Dermis blood vessel endothelial cell (primary cell): ENCODE measurements at regions not wholly inside any gene's neighbourhood (a gene's known extent, or its start where the extent isn't known, plus 50 kb on each side); places are given as distances from the start of the nearest gene placed in this dataset.
"Not testable (repeated sequence)": the region's sequence is repeated elsewhere in the genome, so short reads cannot be mapped to it uniquely, and the experiment has no call there.

ENCODE experiments used
- DNase-seq: peaks from one replicate; pipeline ENCODE4 v3.0.0; 2010

- no peak for DNase-seq
Measured at GRCh38 chr2:67130531-67131256, 266.4 kb upstream of the ETAA1 start.

- DNase-seq: no peak
Measured at GRCh38 chr2:67131257-67131609, 265.9 kb upstream of the ETAA1 start.

DNA sequence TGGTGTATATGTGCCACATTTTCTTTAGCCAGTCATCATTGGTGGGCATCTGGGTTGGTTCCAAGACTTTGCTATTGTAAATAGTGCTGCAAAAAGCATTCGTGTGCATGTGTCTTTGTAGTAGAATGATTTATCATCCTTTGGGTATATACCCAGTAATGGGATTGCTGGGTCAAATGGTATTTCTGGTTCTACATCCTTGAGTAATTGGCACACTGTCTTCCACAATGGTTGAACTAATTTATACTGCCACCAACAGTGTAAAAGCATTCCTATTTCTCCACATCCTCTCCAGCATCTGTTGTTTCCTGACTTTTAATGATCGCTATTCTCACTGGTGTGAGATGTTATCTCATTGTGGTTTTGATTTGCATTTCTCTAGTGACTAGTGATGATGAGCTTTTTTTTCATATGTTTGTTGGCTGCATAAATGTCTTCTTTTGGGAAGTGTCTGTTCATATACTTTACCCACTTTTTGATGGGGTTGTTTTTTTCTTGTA, 264.6 kb upstream of the ETAA1 start:
- DNase-seq: not testable (repeated sequence)

DNA sequence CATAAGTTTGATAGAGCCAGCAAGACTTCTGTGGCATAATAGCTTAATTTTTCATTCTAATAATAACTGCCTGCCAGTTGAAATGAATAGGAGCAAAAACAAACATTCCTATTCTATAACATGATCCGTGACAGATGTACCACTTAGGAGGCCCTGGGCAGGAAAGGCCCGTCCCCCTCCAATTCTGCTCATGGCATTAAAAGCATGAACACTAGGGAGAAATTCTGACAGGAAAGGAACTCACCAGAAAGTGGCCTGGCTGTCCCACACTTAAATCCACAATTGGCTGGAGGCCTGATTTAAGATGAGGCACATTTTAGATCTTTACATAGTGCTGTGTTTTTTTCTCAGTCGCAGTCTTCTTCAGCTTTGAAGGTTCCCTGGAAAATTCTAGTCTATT, 261.9 kb upstream of the ETAA1 start:
- DNase-seq: no peak

DNA sequence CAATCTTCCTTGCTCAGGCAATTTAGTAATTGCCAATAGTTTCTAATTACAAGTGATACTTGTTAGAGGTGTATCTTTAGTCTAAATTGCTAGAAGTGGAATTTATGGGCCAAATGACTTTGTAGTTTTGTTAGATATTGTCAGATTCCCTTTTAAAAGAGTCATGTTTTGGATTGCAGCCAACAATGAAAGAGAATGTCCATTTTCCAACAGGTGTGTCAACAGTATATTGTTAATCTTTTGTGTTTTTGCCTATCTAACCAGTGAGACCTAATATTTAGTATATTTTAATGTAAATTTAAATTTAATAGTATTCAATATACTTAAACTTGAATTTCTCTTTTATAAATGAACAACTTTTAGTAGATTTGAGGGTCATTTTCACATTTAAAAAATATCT, 259.4 kb upstream of the ETAA1 start:
- DNase-seq: no peak

DNA sequence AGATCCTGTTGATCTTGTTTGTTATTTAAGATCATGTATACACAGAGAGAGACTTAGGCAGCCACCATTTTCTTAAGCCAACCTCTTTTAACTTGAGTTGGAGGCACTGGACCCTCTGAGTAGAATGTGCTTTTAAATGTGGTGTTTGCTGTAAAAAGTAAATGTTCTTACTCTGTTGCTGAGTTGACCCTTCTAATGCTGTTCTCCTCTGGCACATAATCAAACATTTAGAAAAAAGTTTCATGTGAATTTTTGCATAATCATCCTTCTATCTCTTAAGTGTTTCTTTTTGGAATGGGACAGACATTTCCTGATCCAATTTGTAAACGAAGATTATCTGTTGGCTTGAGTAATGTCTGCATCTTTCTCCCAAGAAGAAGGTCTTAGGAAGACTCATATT, 255.1 kb upstream of the ETAA1 start:
- no peak for DNase-seq

DNA sequence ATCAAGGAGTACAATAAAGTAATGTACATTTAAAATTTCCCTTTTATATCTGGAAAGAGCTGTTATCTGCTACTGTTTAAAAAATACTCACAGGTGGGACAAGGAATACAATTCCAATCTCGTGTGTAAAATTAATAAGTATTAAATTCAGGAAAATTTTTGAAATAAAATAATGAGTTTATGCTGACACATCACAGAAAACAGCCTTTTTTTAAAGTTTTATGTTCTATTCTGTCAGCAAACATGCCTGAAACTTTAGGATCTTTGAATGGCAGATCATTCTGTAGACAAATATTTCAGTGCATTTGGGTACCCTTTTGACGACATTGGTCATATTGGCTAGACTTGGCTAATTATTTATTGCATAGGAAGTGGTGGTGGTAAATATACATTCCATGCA, 254.4 kb upstream of the ETAA1 start:
- DNase-seq: no peak

DNA sequence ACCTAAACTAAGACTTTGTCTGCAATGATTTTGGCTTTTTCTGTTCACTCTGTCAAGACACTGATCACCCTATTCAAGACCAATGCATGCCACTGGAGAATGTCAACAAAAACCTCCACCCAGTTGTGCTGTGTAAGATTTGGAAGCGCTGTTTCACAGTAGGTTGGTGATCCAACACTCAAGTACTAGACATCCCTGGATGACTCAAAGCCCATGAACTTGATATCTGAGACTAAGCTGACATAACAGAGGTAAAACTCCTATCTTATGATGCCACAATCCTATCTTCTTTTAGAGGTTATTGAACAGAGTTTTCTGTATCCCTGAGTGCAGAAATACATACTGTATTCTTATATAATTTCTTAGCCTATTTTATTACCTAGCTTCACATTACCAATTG, 251.3 kb upstream of the ETAA1 start:
- no peak for DNase-seq

GRCh38 chr2:67156796-67157195, 240.3 kb upstream of the ETAA1 start:
- no peak for DNase-seq

DNA sequence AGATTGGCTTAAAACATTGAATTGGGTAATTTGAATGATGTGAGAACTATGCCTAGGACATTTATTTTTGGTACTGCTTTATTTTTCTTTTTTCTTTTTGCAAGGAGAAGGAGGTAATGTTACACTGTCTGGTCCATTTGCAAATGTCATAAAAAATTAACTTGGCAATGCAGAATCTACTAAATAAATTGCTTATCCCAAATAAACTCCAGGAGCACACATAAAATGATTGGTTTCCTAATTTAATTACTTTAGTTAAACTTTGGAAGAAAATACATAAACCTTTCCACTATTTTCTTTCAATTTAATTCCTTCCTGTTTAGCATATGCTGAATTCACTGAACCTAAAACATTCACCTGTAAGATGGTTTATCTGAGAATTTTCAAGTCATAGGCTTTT, 238.4 kb upstream of the ETAA1 start:
- DNase-seq: no peak

- DNase-seq: peak; percentile 62
Measured at GRCh38 chr2:67159929-67160328, 237.2 kb upstream of the ETAA1 start.

GRCh38 chr2:67164771-67165522, 232.2 kb upstream of the ETAA1 start:
- DNase-seq: no peak

- DNase-seq: no peak
Measured at GRCh38 chr2:67165523-67165990, 231.6 kb upstream of the ETAA1 start.

DNA sequence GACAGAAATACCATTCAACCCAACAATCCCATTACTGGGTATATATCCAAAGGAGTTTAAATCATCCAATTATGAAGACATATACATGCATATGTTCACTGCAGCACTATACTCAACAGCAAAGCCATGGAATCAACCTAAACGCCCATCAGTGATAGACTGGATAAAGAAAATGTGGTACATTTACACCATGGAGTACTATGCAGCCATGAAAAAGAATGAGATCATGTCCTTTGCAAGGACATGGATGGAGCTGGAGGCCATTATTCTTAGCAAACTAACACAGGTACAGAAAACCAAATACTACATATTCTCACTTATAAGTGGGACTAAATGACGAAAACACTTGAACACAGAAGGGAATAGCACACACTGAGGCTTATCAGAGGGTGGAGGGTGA, 230.6 kb upstream of the ETAA1 start:
- DNase-seq: not testable (repeated sequence)

DNA sequence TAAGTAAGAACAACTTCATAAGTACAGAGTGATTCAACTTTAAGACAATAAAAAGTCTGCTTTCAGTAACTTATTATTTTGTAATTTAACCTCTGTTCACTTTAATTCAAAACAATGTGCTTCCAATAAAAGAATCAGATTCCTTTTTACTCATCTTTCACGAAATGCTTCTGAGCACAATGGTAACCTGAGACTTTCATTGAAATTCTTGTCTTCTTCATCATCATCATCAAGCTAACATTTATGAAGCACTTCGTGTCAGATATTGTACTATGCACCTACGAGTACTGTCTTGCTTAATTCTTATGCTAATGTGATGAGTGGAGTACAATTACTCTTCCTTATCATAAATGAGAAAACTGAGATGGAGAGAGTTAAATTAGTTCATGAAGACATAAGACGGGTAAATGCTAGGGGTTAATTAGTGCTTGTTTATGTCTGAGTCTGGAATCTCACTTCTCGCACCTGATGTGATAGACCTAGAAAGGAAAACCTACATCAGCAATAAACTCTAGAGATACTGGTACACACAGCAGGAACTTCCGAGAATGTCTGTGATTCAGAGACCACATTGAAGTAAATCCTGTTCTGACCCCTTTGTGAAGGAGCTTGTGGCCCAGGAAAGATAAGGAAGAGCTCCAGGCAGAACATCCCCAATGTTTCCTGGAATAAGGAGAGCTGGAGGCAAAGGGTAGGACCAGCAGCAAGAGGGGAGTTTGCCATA, 227.6 kb upstream of the ETAA1 start:
- DNase-seq: no peak

- no peak for DNase-seq
Measured at GRCh38 chr2:67179526-67179925, 217.6 kb upstream of the ETAA1 start.

GRCh38 chr2:67180841-67181240, 216.3 kb upstream of the ETAA1 start:
- no peak for DNase-seq

- DNase-seq: no peak
Measured at GRCh38 chr2:67182884-67183283, 214.2 kb upstream of the ETAA1 start.

DNA sequence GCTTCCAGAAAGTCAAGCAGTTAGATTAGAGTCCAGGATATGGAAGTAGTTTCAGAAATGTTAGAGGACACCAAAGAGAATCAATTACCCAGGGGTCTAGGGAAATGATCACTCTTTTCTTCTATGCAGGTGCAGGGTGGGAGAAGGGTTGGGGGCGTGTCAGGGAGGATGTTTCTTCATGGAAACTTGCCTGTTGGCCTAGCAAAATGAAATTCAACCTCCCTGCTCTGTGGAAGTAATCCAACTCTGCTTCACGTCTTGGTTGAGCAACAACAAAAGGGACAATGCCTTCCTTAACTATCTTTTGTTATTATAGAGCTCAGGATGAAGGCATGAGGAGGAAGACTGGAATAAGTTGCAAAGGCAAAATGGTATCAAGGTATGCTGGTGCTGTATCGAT, 210.8 kb upstream of the ETAA1 start:
- no peak for DNase-seq

GRCh38 chr2:67186871-67187270, 210.3 kb upstream of the ETAA1 start:
- DNase-seq: no peak

- DNase-seq: not testable (repeated sequence)
Measured at GRCh38 chr2:67195327-67195726, 201.8 kb upstream of the ETAA1 start.

DNA sequence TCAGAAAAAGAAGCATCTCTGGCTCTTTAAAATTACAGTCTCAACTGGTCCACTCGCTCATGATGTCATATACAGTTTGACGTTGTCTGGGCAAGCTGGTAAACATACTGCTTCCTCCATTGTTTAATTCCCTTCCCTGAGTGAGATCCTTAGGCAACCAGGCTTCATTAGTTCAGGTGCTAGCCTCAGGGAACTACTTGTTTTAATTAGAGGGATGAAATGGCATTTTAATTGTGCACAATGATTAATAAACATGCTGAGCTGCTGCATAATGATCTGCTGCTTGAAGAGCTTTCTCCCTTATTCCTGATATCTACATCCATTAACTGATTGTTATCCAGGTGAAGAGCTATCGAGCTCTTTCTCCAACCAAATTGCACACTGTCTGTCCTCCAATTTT, 195.6 kb upstream of the ETAA1 start:
- DNase-seq: no peak

DNA sequence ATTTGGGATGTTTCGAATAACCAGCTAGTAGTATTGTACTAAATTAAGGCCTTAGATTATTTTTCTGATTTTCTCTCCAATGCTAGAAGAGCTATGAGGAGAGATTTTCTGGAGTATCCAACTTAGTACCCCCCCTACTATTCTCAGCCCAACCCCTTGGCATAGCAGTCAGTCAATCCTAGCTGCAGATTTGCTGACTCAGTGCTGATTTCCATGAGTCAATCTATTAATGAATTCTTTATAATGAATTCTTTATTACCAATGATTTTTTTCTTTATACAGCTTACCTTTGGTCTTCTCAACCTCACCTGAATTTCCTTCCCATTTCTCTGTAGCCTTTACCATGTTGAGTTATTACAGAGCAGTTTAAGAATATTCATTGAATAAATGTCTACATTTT, 192.8 kb upstream of the ETAA1 start:
- no peak for DNase-seq
